ENCODE measurements at regions not wholly inside any gene's neighbourhood (a gene's known extent, or its start where the extent isn't known, plus 50 kb on each side); places are given as distances from the start of the nearest gene placed in this dataset.

DNA sequence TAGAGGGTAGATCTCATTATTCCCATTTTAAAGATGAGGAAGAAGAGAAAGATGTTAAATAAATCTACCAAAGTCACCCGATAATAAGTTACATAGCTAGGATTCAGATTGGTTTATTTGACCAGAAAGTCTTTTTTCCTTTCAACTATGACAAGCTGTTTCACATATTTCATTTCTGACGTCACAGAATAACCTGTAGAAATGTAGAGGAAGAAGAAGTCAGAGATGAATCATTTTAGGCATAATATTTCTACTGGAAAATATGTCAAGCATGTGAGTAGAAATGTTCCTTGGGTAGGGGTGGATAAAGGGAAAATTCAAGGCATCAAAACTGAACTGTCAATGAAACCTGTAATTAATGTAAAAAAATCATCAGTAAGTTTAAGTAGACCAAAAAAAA is 107.0 kb downstream of the MGST1 start:
- TF ChIP-seq, protein P1, sequence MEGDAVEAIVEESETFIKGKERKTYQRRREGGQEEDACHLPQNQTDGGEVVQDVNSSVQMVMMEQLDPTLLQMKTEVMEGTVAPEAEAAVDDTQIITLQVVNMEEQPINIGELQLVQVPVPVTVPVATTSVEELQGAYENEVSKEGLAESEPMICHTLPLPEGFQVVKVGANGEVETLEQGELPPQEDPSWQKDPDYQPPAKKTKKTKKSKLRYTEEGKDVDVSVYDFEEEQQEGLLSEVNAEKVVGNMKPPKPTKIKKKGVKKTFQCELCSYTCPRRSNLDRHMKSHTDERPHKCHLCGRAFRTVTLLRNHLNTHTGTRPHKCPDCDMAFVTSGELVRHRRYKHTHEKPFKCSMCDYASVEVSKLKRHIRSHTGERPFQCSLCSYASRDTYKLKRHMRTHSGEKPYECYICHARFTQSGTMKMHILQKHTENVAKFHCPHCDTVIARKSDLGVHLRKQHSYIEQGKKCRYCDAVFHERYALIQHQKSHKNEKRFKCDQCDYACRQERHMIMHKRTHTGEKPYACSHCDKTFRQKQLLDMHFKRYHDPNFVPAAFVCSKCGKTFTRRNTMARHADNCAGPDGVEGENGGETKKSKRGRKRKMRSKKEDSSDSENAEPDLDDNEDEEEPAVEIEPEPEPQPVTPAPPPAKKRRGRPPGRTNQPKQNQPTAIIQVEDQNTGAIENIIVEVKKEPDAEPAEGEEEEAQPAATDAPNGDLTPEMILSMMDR (IDR thresholded peaks at IDR 0.05), result no peak
- no peak for TF ChIP-seq POLR2A (IDR thresholded peaks at IDR 0.05)

Measured in breast epithelium (tissue), 3 donors.